Skeletal muscle satellite cell (primary cell): ENCODE measurements at regions not wholly inside any gene's neighbourhood (a gene's known extent, or its start where the extent isn't known, plus 50 kb on each side); places are given as distances from the start of the nearest gene placed in this dataset.

Source experiments
- H3K27me3 ChIP-seq: 2 replicates; pipeline ENCODE4 v1.7.0; 2013; ENCODE audit warnings: low read length; ENCODE audit not compliant: control insufficient read depth, insufficient read depth
- H3K36me3 ChIP-seq: 2 replicates; pipeline ENCODE4 v1.7.0; 2013; ENCODE audit warnings: mild to moderate bottlenecking, control low read depth, low read length; ENCODE audit not compliant: insufficient read depth
- H3K4me1 ChIP-seq: 2 replicates; pipeline ENCODE4 v1.7.0; 2013; ENCODE audit warnings: low read length; ENCODE audit not compliant: control insufficient read depth, insufficient read depth
- H3K4me2 ChIP-seq: 2 replicates; pipeline ENCODE4 v1.7.0; 2013; ENCODE audit warnings: mild to moderate bottlenecking, low read length
- H3K4me3 ChIP-seq: 2 replicates; pipeline ENCODE4 v1.7.0; 2013; ENCODE audit warnings: low read length
- H3K9ac ChIP-seq: 2 replicates; pipeline ENCODE4 v1.7.0; 2013; ENCODE audit warnings: mild to moderate bottlenecking, low read depth, low read length, moderate library complexity
- H3K9me3 ChIP-seq: replicated peaks from 2 replicates; pipeline ENCODE4 v1.7.0; 2013; ENCODE audit warnings: mild to moderate bottlenecking, control low read depth, low read length

- H3K4me2 ChIP-seq, result no peak overlapping the region
- H3K4me1 ChIP-seq, result peaks cover 2% of the 10 kb centered on the region
- H3K9ac ChIP-seq, result no peak overlapping the region
- H3K9me3 ChIP-seq, result no peaks in the 10 kb centered on the region
- no peaks in the 10 kb centered on the region for H3K36me3 ChIP-seq
- no peak overlapping the region for H3K4me3 ChIP-seq
- H3K27me3 ChIP-seq, result no peaks in the 10 kb centered on the region
These were observed 267.1 kb downstream of the TSN start for GRCh38 chr2:122022531-122022930.

DNA sequence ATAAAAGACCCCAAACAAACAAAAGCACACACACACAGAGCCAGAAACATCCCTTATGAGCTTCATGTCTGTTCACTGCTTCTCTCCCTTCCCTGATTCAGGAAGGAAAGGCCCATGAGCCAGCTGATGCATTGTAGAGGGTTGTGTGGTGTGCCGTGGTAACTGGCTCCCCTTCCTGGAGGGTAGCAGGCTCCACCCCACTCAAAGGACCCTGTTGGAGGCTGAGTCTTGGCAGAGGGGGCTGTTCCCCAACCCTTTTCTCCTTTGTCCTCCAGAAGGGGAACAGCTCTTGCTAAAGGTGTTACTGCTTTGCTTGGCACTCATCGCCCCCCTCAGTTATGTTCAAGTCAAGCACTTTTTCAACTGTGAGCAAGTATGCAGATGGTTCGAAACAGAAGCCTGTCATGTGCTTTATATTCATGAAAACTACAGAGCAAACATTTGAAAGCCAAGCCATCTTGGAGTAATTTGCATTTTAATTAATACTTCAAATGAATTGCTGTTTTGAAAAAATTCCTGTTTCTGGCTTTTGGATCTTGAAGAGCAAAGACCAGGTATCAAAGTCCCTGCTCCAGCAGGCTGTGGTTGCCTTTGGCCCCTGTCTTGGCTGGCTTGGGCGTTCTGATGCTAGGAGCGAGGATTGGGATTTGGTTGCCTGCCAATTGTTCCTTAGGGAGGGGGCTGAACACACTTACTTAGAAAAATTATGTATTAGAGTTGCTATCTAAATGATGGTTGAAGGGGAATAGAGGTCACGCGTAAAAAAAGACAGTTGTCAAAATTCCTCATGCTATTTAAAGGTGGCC, 267.8 kb downstream of the TSN start:
- no peak overlapping the region for H3K4me3 ChIP-seq
- H3K27me3 ChIP-seq, result no peaks in the 10 kb centered on the region
- H3K9me3 ChIP-seq, result no peaks in the 10 kb centered on the region
- no peak overlapping the region for H3K4me2 ChIP-seq
- H3K36me3 ChIP-seq, result no peaks in the 10 kb centered on the region
- peaks cover 9% of the 10 kb centered on the region for H3K4me1 ChIP-seq
- H3K9ac ChIP-seq, result no peak overlapping the region

DNA sequence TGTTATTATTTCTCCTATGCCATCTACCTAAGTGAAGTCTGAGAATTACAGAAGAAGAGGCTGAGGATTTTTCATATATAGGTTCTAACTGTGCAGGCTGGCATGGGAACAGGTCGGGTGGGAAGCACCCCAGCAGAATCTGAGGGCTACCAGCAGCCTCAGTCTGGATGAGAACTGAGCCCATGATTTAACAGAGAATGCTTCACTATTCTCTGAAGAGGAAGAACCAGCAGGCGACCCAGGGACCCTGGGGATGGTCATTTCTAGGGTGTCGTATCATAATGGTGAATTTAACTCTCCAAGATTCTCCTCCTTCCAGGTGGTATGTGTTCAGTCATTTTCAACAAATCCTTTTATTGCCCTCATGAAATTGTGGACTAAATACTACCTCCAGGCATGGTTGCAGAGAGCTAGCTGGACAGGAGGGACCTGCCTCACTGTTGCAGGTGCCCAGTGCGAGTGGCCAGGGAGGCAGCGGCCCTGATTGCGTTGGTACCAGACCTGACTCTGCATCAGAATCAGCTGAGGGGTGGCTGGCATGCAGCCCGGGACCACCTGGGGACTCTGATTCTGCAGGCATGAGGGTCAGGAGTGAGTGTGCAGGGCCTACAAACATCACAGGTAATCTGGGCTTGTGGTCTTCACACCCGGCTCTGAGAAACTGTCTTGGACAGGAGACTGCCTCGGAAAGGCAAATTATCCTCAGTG, 272.2 kb downstream of the TSN start:
- Histone ChIP-seq H3K9me3 (no peaks in the 10 kb centered on the region), H3K4me1 (peaks cover 14% of the 10 kb centered on the region), H3K36me3 (no peaks in the 10 kb centered on the region), H3K4me2 (no peak overlapping the region), H3K4me3 (no peak overlapping the region), H3K27me3 (no peaks in the 10 kb centered on the region), H3K9ac (no peak overlapping the region)

DNA sequence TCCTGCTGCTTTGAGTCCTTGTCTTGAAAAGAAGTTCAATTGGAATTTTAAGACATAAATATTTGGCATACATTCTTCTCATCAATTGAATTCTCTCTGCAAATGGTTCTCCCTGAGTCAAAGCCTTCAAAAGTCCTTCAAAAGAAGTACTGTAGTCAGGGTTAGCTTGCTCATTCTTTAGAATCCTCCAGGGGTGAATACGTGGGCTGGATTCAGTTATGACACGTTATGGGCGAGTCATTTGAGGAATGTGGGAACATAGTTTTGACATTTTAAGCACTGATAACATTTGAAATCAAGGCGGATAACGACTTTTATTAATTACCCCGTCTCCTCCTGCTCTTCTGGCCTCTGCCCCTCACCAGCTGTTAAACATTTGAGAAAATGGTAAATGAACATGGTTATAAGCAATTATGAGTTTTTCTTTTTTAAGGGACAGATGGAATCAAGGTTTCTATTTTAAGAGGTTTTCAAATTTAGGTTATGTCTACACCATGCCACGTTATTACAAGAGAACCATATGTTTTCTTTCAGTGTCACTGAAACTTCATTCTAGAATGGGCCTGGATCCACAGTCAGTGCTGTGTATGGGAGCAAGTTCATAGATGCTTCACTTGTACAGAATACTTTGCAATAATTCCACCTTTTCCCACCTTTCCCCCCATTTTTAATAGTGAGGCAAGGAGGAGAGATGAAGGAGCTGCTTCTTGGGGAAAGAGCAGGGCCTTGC, 273.1 kb downstream of the TSN start:
- Histone ChIP-seq H3K9ac (no peak overlapping the region), H3K4me1 (peaks cover 14% of the 10 kb centered on the region)

DNA sequence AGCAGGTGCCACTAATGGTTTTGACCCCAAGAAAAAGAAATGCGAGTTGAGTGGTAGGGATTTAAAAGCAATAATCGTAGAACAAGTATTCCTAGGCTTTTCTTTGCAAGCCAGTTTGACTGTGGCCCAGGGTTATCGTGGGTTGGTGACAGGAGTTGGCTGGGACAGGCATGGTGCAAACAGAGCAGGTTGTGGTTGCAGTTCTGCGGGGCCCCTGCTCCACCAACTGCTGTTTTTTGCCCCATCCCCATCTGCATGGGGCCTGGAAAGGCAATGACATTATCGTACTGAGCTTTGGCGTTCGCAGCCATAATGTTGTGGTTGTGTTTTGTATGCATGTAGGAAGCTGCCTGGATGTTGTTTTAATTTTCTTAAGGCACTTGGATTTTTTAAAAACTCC, 274.0 kb downstream of the TSN start:
- Histone ChIP-seq H3K27me3 (no peaks in the 10 kb centered on the region), H3K36me3 (no peaks in the 10 kb centered on the region), H3K4me2 (no peak overlapping the region), H3K4me3 (no peak overlapping the region), H3K9me3 (no peaks in the 10 kb centered on the region), H3K4me1 (peaks cover 14% of the 10 kb centered on the region), H3K9ac (no peak overlapping the region)

More for the DNA sequence above, 273.1 kb downstream of the TSN start:
- Histone ChIP-seq H3K4me3 (no peak overlapping the region), H3K36me3 (no peaks in the 10 kb centered on the region), H3K9me3 (no peaks in the 10 kb centered on the region), H3K4me2 (peak overlapping the region; percentile 9), H3K27me3 (no peaks in the 10 kb centered on the region)

- no peak overlapping the region for H3K4me2 ChIP-seq
- no peaks in the 10 kb centered on the region for H3K9me3 ChIP-seq
- no peak overlapping the region for H3K9ac ChIP-seq
- no peaks in the 10 kb centered on the region for H3K27me3 ChIP-seq
- H3K4me3 ChIP-seq, result no peak overlapping the region
- H3K36me3 ChIP-seq, result no peaks in the 10 kb centered on the region
- H3K4me1 ChIP-seq, result peaks cover 14% of the 10 kb centered on the region
These were observed 274.5 kb downstream of the TSN start for GRCh38 chr2:122029945-122030344.

DNA sequence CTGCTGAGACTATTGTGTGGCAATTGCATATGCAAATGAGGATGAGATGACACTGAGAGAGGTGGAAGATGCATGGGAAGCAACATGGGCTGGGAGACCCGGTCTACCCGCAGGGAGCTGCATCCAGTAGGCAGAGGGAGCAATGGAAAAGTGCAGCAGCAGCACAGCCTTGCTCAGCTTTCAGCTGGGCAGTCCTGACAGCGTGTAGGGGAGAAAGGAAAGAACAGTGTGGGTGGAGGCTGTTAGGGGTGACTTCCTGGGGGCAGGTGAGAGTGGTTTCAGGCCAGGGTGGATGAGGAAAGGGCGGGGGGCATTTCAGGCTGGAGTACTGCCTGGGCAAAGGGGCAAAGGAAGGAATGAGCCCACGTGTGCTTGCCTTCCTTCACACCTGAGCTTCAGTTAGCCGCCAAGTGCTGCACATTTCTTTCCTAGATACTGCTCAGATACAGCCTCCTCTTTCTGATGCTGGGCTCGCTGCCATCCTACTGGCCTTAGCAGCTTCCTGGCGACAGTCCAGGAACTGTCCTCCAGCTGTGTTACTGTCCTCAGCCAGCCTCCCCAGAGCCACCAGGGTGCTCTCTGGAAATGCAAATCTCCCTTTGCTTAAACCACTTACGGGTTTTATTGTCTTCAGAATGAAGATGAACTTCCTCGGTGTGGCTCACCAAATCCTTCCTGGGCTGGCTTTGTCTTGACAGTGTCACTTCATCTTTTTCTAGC, 276.3 kb downstream of the TSN start:
- no peaks in the 10 kb centered on the region for H3K27me3 ChIP-seq
- H3K4me1 ChIP-seq, result peaks cover 14% of the 10 kb centered on the region
- H3K4me2 ChIP-seq, result no peak overlapping the region
- H3K4me3 ChIP-seq, result no peak overlapping the region
- H3K9me3 ChIP-seq, result no peaks in the 10 kb centered on the region
- no peak overlapping the region for H3K9ac ChIP-seq
- H3K36me3 ChIP-seq, result no peaks in the 10 kb centered on the region

DNA sequence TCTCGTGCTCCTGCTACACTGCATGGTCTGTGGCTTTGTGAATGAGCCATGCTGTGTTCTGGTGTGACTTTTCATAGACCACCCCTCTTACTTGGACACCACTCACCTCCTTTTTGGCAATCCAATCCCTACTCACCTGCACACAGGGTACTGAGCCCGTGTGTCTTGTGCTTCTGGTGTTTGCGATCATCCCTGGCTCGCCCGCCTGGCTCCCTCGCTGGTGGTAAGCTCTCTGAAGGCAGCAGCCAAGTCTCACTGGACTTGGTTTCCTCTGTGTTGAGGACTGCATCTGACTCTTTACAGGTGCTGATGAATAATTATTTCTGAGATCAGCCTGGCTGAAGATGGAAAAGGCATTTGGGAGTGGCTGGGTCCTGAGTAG, 276.8 kb downstream of the TSN start:
- H3K27me3 ChIP-seq, result no peaks in the 10 kb centered on the region
- H3K4me3 ChIP-seq, result no peak overlapping the region
- no peak overlapping the region for H3K4me2 ChIP-seq
- peaks cover 14% of the 10 kb centered on the region for H3K4me1 ChIP-seq
- no peaks in the 10 kb centered on the region for H3K36me3 ChIP-seq
- H3K9me3 ChIP-seq, result no peaks in the 10 kb centered on the region
- no peak overlapping the region for H3K9ac ChIP-seq

DNA sequence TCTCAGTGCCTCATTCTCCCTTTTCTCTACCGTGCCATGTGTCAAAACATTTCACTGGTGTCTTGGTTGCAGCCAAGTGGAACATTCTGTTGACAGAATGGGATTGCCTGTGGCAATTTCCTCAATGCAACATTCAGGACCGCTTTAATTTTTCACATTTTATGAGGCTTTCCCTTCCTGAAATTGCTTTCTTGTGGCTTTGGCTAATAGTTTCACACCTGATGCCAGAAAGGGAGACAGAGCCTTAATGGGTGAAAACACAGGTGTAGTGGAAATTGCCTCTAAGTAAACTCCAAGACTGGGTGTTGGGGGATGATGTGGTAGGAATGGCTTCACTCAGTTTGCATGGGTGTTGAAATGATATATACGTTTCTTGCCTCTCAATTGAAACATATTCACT, 278.3 kb downstream of the TSN start:
- Histone ChIP-seq H3K4me2 (no peak overlapping the region), H3K4me1 (peaks cover 2% of the 10 kb centered on the region), H3K36me3 (no peaks in the 10 kb centered on the region), H3K9ac (no peak overlapping the region), H3K27me3 (no peaks in the 10 kb centered on the region), H3K9me3 (no peaks in the 10 kb centered on the region), H3K4me3 (no peak overlapping the region)

DNA sequence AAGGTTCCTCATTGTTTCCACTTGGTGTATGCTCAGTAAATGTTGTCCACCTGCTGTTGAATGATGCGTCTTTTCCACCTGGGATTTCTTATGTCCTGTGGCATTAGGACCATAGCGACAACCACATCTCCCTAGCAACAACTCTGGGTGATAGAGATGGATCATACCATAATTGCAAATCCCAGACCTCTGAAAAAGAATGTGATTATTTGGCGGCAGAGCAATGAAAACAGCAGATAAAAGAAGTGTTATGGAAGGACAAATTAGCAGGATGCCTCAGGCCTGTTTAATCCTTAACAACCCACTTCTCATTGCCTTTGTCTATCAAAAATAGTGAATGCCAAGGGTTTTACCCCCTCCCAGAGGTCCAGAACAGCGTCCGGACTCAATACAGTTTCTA, 278.9 kb downstream of the TSN start:
- H3K9me3 ChIP-seq, result no peaks in the 10 kb centered on the region
- no peaks in the 10 kb centered on the region for H3K27me3 ChIP-seq
- no peaks in the 10 kb centered on the region for H3K36me3 ChIP-seq
- no peak overlapping the region for H3K4me2 ChIP-seq
- no peak overlapping the region for H3K4me3 ChIP-seq
- no peaks in the 10 kb centered on the region for H3K4me1 ChIP-seq
- no peak overlapping the region for H3K9ac ChIP-seq

- Histone ChIP-seq H3K36me3 (no peaks in the 10 kb centered on the region), H3K27me3 (no peaks in the 10 kb centered on the region), H3K4me3 (no peak overlapping the region), H3K9ac (no peak overlapping the region), H3K4me1 (no peaks in the 10 kb centered on the region), H3K9me3 (no peaks in the 10 kb centered on the region), H3K4me2 (no peak overlapping the region)
These were observed 279.3 kb downstream of the TSN start for GRCh38 chr2:122034777-122035176.
